22Rv1 (cell line): ENCODE measurements at regions not wholly inside any gene's neighbourhood (a gene's known extent, or its start where the extent isn't known, plus 50 kb on each side); places are given as distances from the start of the nearest gene placed in this dataset.

Experiments
- H3K27ac ChIP-seq: fragments of 450-650 bp; 2 replicates; pipeline ENCODE4 v1.5.1; 2017
- ZFX ChIP-seq: fragments of 450-650 bp; IDR thresholded peaks from 2 replicates; pipeline ENCODE4 v1.6.1; 2017; ENCODE audit warnings: antibody characterized with exemption, borderline replicate concordance
- TF ChIP-seq, protein P1 (sequence below): fragments of 450-650 bp; IDR thresholded peaks from 2 replicates; pipeline ENCODE4 v1.5.1; 2017; ENCODE audit warnings: mild to moderate bottlenecking

DNA sequence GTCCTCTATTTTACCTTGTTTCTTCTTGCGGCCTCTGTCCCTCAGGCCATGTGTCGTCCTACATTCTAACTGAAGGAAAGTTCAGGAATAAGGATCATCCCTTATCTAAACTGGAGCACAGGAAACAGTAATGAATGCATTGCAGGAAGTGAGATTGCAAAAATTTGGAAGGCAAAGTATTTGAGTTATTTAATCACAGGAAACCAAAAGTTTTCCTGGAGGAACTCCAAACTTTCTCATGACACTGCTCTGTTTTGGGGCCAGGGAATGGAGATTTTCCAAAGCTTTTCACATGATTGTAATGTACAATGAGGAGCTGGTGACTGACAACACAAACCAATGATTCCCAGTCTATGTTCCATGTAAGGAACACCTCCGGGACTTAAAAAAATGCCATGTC is 57.8 kb upstream of the PLSCR4 start:
- no peak overlapping the region for H3K27ac ChIP-seq
- TF ChIP-seq, protein P1, sequence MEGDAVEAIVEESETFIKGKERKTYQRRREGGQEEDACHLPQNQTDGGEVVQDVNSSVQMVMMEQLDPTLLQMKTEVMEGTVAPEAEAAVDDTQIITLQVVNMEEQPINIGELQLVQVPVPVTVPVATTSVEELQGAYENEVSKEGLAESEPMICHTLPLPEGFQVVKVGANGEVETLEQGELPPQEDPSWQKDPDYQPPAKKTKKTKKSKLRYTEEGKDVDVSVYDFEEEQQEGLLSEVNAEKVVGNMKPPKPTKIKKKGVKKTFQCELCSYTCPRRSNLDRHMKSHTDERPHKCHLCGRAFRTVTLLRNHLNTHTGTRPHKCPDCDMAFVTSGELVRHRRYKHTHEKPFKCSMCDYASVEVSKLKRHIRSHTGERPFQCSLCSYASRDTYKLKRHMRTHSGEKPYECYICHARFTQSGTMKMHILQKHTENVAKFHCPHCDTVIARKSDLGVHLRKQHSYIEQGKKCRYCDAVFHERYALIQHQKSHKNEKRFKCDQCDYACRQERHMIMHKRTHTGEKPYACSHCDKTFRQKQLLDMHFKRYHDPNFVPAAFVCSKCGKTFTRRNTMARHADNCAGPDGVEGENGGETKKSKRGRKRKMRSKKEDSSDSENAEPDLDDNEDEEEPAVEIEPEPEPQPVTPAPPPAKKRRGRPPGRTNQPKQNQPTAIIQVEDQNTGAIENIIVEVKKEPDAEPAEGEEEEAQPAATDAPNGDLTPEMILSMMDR: no peak
- TF ChIP-seq ZFX: no peak

DNA sequence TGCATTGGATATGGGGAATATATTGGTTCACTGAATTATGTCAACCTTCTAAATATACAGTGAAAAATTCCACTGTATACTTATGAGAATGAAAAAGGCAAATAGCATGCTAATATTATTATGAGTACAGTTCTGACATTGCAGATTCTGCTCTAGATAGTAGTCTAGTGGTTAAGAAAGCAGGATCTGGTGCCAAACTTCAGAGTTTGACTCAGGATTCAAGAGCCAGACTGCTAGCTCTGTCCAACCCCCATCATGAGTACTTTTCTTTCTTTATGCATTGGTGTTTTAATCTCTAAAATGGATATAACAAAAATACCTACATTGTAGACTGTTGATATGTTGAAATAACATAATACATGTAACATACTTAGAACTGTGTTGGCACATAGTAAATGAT is 57.3 kb upstream of the PLSCR4 start:
- H3K27ac ChIP-seq: no peak overlapping the region
- TF ChIP-seq ZFX: no peak
- TF ChIP-seq, protein P1: no peak

DNA sequence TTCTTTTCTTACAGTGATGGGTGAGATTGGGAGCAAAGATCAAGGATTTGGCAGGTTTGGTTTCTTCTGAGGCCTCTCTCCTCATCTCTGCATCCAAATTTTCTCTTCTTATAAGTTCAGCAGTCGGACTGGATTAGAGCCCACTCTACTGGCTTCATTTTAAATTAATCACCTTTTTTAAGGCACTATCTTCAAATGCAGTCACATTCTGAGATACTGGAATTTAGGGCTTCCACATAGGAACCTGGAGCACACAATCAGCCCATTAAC is 56.5 kb upstream of the PLSCR4 start:
- no peak overlapping the region for H3K27ac ChIP-seq
- TF ChIP-seq, protein P1: no peak
- TF ChIP-seq ZFX: no peak

DNA sequence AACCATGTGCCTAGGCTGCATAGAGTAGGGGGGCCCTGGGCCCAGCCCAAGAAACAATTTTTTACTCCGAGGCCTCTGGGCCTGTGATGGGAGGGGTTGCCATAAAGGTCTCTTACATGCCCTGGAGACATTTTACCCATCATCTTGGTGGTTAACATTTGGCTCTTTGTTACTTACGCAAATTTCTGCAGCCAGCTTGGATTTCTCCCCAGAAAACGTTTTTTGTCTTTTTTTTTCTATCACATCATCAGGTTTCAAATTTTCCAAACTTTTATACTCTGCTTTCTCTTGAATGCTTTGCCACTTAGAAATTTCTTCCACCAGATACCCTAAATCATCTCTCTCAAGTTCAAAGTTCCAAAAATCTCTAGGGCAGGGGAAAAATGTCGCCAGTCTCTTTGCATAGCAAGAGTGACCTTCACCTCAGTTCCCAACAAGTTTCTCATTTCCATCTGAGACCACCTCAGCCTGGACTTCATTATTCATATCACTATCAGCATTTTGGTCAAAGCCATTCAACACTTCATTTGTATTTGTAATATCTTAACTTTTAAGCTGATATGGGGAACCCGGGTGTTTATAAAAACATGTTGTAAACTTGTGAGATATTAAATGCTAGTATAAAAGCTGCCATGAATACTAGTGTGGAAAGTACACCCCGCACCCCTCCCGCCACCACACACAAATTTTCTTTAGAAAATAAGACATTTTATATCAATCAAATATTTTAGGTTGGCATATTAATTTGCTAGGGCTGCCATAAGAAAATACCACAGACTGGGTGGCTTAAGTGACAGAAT is 56.0 kb upstream of the PLSCR4 start:
- TF ChIP-seq ZFX: no peak
- TF ChIP-seq, protein P1: no peak
- H3K27ac ChIP-seq: no peak overlapping the region

DNA sequence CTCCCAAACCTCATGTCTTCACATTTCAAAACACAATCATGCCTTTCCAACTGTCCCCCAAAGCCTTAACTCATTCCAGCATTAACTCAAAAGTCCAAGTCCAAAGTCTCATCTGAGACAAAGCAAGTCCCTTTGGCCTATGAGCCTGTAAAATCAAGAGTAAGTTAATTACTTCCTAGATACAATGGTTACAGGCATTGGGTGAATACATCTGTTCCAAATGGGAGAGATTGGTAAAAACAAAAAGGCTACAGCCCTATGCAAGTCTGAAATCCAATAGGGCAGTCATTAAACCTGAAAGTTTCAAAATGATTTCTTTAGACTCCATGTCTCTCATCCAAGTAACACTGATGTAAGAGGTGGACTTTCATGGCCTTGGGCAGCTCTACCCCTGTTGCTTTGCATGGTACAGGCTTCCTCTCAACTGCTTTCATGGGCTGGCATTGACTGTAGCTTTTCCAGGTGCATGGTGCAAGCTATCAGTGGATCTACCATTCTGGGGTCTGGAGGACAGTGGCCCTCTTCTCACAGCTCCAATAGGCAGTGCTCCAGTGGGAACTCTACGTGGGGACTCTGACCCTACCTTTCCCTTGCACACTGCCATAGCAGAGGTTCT is 55.0 kb upstream of the PLSCR4 start:
- no peak overlapping the region for H3K27ac ChIP-seq
- no peak for TF ChIP-seq ZFX
- TF ChIP-seq, protein P1: no peak

DNA sequence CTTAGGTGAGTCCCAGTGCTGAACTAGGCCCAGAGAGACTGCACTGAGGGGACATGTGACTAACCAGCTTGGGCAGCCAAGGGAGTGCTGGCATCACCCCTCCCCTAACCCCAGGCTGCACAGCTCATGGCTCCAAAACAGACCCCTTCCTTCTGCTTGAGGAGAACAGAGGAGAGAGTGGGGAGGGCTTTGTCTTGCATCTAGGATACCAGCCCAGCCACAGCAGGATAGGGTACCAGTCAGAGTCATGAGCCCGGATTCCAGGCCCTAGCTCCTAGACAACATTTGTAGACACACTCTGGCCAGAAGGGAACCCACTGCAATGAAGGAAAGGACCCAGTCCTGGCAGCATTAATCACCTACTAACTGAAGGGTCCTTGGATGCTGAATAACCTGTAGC is 49.9 kb upstream of the PLSCR4 start:
- no peak for TF ChIP-seq ZFX
- TF ChIP-seq, protein P1: no peak
- no peak overlapping the region for H3K27ac ChIP-seq
